H54 (cell line): ENCODE measurements at regions not wholly inside any gene's neighbourhood (a gene's known extent, or its start where the extent isn't known, plus 50 kb on each side); places are given as distances from the start of the nearest gene placed in this dataset.

ENCODE experiments used
- DNase-seq: peaks from one replicate; pipeline ENCODE4 v3.0.0; 2011; ENCODE audit warnings: low spot score, mixed read lengths; ENCODE audit not compliant: insufficient read length
- FAIRE-seq: peaks from 3 replicates; lab custom pipeline; 2011; peaks lifted over from hg19 to GRCh38; lab: Jason Lieb, UNC
- POLR2A ChIP-seq: IDR thresholded peaks from 2 replicates; pipeline ENCODE4 v1.6.1; 2011; ENCODE audit warnings: low read depth, mild to moderate bottlenecking, low read length

GRCh38 chr3:28777806-28778475 lies 429.3 kb upstream of the AZI2 start:
- no peak for TF ChIP-seq POLR2A
- no peak for FAIRE-seq
- no peak for DNase-seq

DNA sequence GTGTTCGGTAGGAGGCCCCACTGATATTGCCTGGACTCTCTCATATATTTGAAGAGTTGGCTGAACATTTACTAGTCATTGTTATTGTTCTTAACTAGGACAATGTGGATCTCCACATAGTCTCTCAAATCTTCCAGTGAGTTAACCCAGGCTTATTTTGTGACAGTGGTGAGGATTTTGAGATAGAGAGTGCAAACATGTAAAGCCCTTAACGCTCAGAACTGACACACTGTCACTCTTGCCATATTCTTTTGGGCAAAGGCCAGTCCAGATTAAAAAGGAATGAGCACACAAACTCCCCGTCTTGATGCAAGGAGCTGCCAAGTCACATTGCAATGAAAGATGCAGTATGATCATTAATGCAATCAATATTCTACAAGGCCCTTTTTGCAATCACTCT lies 431.9 kb upstream of the AZI2 start:
- FAIRE-seq, result no peak
- TF ChIP-seq POLR2A, result no peak
- no peak for DNase-seq

DNA sequence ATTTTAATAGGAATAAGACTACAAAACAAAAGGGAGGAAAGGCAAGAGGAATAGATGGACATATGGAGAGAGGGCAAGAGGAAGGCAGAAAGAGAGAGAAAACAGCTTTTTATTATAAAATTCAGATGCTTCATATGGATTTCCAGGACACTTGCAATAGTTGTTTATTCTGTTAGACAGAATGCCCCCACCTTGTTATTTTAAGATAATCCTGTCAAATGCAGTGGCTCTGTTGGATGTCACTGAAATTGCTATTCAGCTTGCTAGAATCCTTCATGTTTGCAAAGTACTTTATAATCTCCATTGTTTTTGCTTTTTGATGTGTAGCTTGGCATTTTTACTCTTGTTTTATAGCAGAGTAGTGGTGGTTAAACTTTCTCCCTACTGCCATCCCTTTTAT lies 432.4 kb upstream of the AZI2 start:
- DNase-seq (no peak), FAIRE-seq (no peak)
- TF ChIP-seq POLR2A, result no peak

- TF ChIP-seq POLR2A, result no peak
- DNase-seq (no peak), FAIRE-seq (no peak)
These were observed 437.8 kb upstream of the AZI2 start for GRCh38 chr3:28786446-28786845.

- no peak for TF ChIP-seq POLR2A
- FAIRE-seq, result no peak
- DNase-seq, result no peak
These were observed 439.9 kb upstream of the AZI2 start for GRCh38 chr3:28788571-28788970.

DNA sequence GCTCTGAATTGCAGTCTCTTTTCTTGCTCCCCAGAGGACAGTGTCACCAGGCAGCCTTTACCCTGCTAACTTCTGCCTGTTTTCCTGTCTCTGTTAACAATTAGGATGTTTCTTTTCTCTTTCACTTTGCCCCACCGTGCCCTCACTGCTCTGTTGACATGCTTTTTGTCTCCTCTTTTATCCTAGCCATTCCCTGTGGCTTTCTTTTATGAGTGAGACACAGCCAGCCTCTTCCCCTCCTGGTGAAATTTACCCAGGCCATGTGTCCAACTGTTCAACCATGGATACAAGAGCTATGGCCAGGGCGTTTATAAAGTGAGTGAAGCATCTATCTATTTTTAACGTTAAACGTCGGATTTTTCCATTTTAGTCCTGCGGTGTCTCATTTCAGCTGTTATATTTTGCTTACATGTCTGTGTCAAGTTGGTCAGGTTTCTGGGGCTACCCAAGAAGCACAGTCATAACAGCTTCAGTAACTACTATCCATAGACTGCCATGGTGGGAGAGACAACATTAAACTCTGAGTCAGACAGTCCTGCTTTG lies 443.2 kb upstream of the AZI2 start:
- no peak for TF ChIP-seq POLR2A
- FAIRE-seq, result no peak
- DNase-seq, result no peak

DNA sequence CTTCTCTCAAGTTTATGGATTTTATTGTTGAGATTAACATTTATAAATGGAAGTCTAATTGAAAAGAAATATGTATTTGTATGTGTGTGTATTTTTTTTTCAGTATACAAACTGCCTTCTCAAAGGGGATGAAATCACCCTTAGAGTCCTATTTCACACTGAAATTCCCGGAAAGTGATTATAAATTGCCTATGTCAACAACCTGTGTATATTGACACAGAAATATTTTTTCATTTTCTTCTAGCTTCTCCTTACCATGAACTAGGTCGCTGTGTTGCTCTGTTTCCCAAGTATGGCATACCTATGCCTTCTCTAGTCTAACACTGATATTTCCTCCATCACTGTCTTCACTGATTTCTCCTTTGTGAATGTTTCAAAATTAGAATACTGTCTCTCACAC lies 444.0 kb upstream of the AZI2 start:
- DNase-seq (no peak), FAIRE-seq (no peak)
- no peak for TF ChIP-seq POLR2A

DNA sequence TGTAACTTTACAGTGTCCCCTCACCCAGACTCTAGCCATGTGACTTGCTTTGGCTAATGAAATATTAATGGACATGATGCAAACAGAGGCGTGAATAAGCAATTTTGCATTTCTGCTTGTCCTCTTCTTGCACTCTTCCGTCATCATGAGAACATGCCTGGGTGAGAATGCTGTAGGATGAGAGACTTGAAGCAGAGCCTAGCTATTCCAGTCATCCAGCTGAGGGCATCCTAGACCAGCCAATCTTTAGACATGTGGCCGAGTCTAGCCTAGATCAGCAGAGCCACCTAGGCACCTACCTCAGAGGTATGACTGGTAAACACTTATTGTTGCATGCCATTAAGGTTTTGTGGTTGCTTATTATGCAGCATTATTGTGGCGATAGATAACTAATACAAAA lies 450.5 kb upstream of the AZI2 start:
- no peak for TF ChIP-seq POLR2A
- DNase-seq (no peak), FAIRE-seq (peak; percentile 20)

- no peak for DNase-seq
- no peak for FAIRE-seq
- TF ChIP-seq POLR2A, result no peak
These were observed 451.6 kb upstream of the AZI2 start for GRCh38 chr3:28800203-28800602.

DNA sequence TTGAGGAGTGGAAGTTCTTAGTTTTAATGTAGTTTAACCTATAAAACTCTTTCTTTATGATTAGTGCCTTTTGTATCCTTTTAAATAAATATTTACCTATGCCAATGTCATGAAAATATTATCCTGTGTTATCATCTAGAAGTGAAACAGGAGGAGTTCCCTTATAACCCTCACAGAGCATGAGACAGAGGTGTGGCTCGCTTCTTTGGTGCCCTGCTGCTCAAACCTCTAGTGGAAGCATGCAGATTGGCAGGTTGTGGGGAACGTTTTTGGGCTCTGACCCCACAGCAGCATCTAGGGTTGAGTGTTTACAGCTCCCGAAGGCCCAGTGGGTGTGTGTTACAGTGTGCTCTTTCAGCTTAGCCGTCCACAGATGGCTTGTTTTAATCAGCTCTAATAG lies 459.4 kb upstream of the AZI2 start:
- FAIRE-seq (no peak), DNase-seq (no peak)
- TF ChIP-seq POLR2A, result no peak

GRCh38 chr3:28816017-28816416 lies 464.9 kb upstream of the RBMS3 start:
- no peak for TF ChIP-seq POLR2A
- FAIRE-seq (no peak), DNase-seq (no peak)

DNA sequence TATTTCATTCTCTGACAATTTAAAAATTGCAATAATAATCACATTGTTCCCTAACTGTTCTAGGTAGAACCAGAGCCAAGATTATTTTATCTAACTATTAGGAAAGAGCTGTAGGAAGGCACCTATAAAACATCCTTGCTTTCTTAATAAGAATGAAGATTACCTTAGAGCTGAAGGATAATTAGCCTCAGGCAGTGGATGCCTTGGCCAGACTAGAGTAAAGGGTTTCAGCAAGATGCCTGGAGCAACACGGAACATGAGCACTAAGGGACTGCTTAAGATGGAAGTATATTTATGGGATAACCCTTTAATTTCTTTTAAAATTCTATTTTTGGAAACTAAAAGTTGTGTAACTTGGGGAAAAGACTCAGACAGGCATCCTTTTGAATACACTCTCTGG lies 456.6 kb upstream of the RBMS3 start:
- no peak for FAIRE-seq
- no peak for TF ChIP-seq POLR2A

DNA sequence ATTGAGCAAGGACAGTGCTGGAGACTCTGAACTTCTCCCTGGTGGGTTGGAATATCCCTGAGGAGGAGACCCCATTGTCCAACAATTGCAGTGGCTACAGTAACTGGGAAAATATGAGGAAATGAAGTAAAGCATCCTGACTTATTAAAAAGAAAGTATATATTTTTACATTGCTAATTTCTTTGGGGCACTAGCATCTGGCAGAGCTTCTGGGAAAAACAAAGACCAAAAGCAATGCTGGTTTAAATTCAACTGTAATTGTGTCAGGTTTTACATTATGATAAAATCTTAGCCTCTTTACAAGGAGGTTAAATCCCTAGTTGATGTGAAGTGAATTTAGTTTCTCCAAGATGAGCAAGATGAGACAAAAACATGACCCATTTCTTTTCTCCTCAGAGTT lies 454.0 kb upstream of the RBMS3 start:
- no peak for DNase-seq
- no peak for TF ChIP-seq POLR2A
- FAIRE-seq, result no peak

More for the DNA sequence above, 456.6 kb upstream of the RBMS3 start:
- DNase-seq, result no peak

- no peak for FAIRE-seq
- TF ChIP-seq POLR2A, result no peak
These were observed 445.6 kb upstream of the RBMS3 start for GRCh38 chr3:28835249-28835648.

DNA sequence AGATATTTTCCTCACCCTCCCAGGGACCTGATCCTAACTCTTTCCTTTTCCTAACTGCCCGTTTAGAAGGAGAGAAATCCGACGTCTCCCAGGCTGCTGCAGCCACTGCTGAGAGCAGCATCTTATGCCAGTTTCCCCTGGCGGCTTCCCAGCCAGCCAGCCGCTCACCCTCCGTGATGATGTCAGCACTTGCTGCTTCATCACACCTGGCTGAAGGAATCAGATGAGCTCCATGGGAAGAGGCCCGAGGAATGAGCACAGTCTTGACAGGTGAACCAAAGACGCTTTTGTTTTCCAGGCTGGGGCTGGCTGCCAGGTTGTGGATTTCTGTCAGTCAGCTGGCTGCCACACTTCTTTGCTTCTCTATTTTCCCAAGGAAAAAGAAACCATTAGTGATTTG lies 445.1 kb upstream of the RBMS3 start:
- no peak for TF ChIP-seq POLR2A
- FAIRE-seq, result no peak

More at GRCh38 chr3:28835249-28835648, 445.6 kb upstream of the RBMS3 start:
- DNase-seq, result no peak

More for the DNA sequence above, 445.1 kb upstream of the RBMS3 start:
- DNase-seq, result no peak
